Psoas muscle (tissue), 7 donors: ENCODE measurements at regions not wholly inside any gene's neighbourhood (a gene's known extent, or its start where the extent isn't known, plus 50 kb on each side); places are given as distances from the start of the nearest gene placed in this dataset.
"Not testable (repeated sequence)": the region's sequence is repeated elsewhere in the genome, so short reads cannot be mapped to it uniquely, and the experiment has no call there.

Experiments used
- ATAC-seq, 4 donors: fragments of 200-7000 bp; cut with Tn5 transposase; one replicate each; pipeline ENCODE4 v1.9.1; 2020; ENCODE audit warnings: moderate library complexity in 3 of 4, mild to moderate bottlenecking in 2 of 4
- DNase-seq, 2 donors: peaks; one replicate each; pipeline ENCODE4 v3.0.0-alpha.2; 2020
- H3K27ac ChIP-seq: fragments of 200-600 bp; one replicate; pipeline ENCODE4 v1.8.0; 2022
- H3K27me3 ChIP-seq, 3 donors: fragments of 200-600 bp in 1 of 3; one replicate each; pipeline versions ENCODE4 v1.6.1 to v1.8.0; 2013 to 2022; ENCODE audit warnings: low read length in 2 of 3, mild to moderate bottlenecking in 2 of 3, moderate library complexity in 1 of 3; ENCODE audit not compliant: insufficient read depth in 3 of 3
- H3K36me3 ChIP-seq, 2 donors: fragments of 200-600 bp in 1 of 2; one replicate each; pipeline versions ENCODE4 v1.6.1 to v1.8.0; 2013 to 2022; ENCODE audit warnings: low read depth in 1 of 2, mild to moderate bottlenecking in 1 of 2, moderate library complexity in 1 of 2; ENCODE audit not compliant: insufficient read depth in 1 of 2
- H3K4me1 ChIP-seq: fragments of 200-600 bp; one replicate; pipeline ENCODE4 v1.8.0; 2022
- H3K4me3 ChIP-seq: fragments of 200-600 bp; one replicate; pipeline ENCODE4 v1.8.0; 2022; ENCODE audit warnings: mild to moderate bottlenecking
- H3K9me3 ChIP-seq: fragments of 200-600 bp; one replicate; pipeline ENCODE4 v1.8.0; 2022
- WGBS, 3 donors: extraction: QIAGEN DNeasy Blood & Tissue Kit; methylation state at CpG; one replicate each; pipeline versions ENCODE4 v1.1.6 to v1.1.7; 2013; 5-methylcytosine and 5-hydroxymethylcytosine counted together
- intact Hi-C, 2 donors: fragments of 100-400 bp; cut with DNase I; formaldehyde crosslinking; loops; one replicate each; pipeline versions ENCODE4 v1.11.0 to v1.14.2; 2022
- TF ChIP-seq, protein P1 (sequence below): fragments of 200-600 bp; IDR thresholded peaks from one replicate; pipeline ENCODE4 v1.8.0; 2022; ENCODE audit warnings: antibody characterized with exemption
- donor health status: healthy with polysubstance abuse.
- donor health status: DM: no; HTN: no; CAD: no; lungs with moderate emphysema.
- donor health status: Bipolar disorder and iron deficiency.
- donor health status: healthy.
- donor health status: DM: yes; HTN: yes; CAD: no.
- donor health status: DM: no; HTN: no; CAD: no.
- donor health status: DM: yes; HTN: yes; CAD: no.

DNA sequence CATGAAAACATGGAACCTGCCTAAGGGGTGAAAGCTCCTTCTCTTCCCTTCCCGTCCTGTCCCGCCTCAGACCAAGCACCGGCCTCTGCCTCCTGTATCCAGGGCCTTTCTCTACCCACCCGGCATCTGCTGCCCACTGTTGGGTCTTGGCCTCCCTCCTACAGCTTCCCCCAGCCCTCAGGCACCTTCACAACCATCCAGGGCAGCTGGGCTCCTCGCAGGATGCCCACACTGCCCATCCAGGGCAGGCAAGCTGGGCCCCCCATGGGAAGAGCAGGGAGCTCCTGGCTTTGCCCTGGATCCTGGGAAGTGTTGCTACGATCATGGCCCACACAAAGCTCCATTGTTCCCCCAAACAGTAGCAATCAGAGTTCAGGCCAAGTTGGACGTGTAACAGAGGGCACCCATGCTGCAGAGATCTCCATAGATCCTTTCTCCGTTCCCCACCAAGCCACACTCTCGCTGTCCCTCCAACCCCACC, 206.6 kb downstream of the NDUFA10 start:
- Histone ChIP-seq H3K27ac (no peak overlapping the region), H3K4me3 (no peak overlapping the region), H3K27me3 (peaks cover 0 to 22% (median 7%) of the 10 kb centered on the region in 3 donors), H3K36me3 (no peaks in the 10 kb centered on the region), H3K4me1 (peaks cover 8% of the 10 kb centered on the region), H3K9me3 (no peaks in the 10 kb centered on the region)
- ATAC-seq (no peak), DNase-seq (no peak)
- WGBS, 3 donors: 85 to 89% (median 85%) methylated on average over 9 of the region's 9 CpGs
- intact Hi-C loops: no loop called here
- TF ChIP-seq, protein P1, sequence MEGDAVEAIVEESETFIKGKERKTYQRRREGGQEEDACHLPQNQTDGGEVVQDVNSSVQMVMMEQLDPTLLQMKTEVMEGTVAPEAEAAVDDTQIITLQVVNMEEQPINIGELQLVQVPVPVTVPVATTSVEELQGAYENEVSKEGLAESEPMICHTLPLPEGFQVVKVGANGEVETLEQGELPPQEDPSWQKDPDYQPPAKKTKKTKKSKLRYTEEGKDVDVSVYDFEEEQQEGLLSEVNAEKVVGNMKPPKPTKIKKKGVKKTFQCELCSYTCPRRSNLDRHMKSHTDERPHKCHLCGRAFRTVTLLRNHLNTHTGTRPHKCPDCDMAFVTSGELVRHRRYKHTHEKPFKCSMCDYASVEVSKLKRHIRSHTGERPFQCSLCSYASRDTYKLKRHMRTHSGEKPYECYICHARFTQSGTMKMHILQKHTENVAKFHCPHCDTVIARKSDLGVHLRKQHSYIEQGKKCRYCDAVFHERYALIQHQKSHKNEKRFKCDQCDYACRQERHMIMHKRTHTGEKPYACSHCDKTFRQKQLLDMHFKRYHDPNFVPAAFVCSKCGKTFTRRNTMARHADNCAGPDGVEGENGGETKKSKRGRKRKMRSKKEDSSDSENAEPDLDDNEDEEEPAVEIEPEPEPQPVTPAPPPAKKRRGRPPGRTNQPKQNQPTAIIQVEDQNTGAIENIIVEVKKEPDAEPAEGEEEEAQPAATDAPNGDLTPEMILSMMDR: no peak

DNA sequence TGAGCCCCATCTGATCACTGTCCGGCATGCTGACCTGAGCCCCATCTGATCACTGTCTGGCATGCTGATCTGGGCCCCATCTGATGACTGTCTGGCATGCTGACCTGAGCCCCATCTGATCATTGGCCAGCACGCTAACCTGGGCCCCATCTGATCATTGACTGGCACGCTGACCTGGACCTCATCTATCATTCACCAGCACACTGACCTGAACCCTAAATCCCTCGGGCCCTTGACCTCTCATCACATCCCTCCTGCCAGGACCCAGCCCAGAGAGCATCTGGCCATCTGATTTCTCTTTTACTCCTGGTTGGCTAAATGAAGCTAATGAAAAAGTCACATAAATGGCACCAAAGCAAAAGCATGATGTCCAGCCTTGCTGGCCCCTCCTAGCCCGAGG, 207.1 kb downstream of the NDUFA10 start:
- Histone ChIP-seq H3K36me3 (no peaks in the 10 kb centered on the region), H3K27ac (no peak overlapping the region), H3K4me1 (peaks cover 8% of the 10 kb centered on the region), H3K27me3 (peaks cover 0 to 22% (median 7%) of the 10 kb centered on the region in 3 donors), H3K9me3 (no peaks in the 10 kb centered on the region), H3K4me3 (no peak overlapping the region)
- TF ChIP-seq, protein P1: no peak
- intact Hi-C loops: no loop called here
- no peak for ATAC-seq
- WGBS, 3 donors: 86 to 90% (median 89%) methylated on average over 5 of the region's 5 CpGs
- no peak for DNase-seq

DNA sequence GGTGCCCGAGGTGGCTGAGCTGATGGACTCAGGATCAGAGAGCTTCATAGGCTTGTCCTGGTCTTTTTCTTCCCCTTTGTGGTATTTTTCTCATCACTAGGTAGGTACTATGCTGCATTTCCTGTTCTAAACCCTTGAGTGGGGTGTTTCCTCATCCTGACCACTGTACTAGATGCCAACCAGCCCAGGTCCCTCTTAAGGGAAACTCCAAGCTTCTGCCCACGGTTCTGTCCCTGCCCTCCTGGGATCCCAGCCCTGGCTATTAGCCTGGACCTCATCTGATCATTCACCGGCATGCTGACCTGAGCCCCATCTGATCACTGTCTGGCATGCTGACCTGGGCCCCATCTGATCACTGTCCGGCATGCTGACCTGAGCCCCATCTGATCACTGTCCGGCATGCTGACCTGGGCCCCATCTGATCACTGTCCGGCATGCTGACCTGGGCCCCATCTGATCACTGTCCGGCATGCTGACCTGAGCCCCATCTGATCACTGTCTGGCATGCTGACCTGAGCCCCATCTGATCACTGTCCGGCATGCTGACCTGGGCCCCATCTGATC, 207.6 kb downstream of the NDUFA10 start:
- H3K27ac ChIP-seq, H3K4me1 ChIP-seq, H3K4me3 ChIP-seq, H3K36me3 ChIP-seq, DNase-seq, ATAC-seq, intact Hi-C loops, H3K9me3 ChIP-seq: not testable (repeated sequence)
- H3K27me3 ChIP-seq: peaks cover 0 to 22% (median 9%) of the 10 kb centered on the region in 3 donors
- 77 to 79% (median 78%) methylated on average over 6 to 8 of the region's 8 CpGs for WGBS, 3 donors

DNA sequence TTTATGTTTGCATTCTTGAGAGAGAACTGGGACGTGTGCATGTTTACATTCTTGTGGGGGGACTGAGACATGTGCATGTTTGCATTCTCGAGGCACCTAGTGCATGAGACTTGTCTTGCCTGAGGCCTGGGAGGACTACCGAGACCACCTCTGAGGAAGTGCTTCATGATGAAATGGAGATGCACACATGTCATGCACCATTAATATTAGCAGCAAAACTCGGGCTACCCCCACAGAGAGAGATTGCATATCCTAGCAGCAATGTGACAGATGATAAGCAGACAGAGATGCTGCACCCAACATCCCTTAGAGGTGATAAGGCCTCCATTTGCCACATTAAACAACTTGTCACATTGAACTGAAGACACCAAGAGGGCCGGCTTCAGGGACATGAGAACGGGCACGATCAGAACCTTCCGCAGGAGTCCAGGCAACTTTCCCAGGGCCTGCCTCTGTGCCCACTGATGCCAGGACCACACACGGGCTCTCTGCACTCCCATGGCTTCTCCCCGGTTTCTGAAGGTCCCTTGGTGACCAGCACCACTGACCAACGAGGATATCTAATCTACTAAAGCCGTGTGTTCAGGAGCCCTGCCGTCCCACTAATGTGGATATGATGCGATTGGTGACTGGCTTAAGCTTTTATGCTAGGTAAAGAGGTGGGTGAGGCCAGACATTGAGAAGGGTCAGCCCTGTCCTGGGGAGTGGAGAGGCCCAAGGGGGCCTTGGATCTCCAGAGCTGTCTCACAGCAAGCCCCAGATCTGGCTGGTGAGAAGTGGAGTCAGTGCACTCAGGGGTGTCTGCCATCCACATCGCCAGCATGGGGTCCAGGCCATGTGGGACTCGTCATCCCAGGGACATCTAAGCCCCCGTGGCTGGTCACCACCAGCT, 208.3 kb downstream of the NDUFA10 start:
- no peaks in the 10 kb centered on the region for H3K36me3 ChIP-seq
- intact Hi-C loops: no loop called here
- H3K4me3 ChIP-seq: no peak overlapping the region
- DNase-seq (no peak), ATAC-seq (no peak)
- H3K9me3 ChIP-seq: no peaks in the 10 kb centered on the region
- TF ChIP-seq, protein P1: no peak
- H3K4me1 ChIP-seq: peaks cover 8% of the 10 kb centered on the region
- H3K27me3 ChIP-seq: peaks cover 0 to 17% (median 6%) of the 10 kb centered on the region in 3 donors
- WGBS, 3 donors: 59 to 69% (median 67%) methylated on average over 17 of the region's 17 CpGs
- no peak overlapping the region for H3K27ac ChIP-seq

DNA sequence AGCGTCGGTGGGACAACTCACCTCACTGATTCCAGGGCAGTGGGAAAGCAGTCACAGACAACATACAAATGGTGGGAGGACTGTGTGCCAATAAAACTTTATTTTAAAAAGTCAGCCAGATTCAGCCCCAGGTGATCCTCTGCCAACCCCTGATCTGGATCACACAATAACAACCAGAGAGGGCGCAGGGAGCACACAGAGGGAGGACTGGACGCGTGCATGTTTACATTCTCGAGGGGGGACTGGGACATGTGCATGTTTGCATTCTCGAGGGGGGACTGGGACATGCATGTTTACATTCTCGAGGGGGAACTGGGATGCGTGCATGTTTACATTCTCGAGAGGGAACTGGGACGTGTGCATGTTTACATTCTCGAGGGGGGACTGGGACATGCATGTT, 209.5 kb downstream of the NDUFA10 start:
- Histone ChIP-seq H3K4me1 (peaks cover 8% of the 10 kb centered on the region), H3K27me3 (peaks cover 0 to 11% (median 6%) of the 10 kb centered on the region in 3 donors), H3K36me3 (no peaks in the 10 kb centered on the region), H3K27ac (no peak overlapping the region), H3K4me3 (no peak overlapping the region), H3K9me3 (no peaks in the 10 kb centered on the region)
- TF ChIP-seq, protein P1: no peak
- intact Hi-C loops: no loop called here
- no peak for DNase-seq
- 65 to 69% (median 66%) methylated on average over 12 of the region's 12 CpGs for WGBS, 3 donors
- ATAC-seq: no peak
